NT2/D1 (cell line): ENCODE measurements at regions not wholly inside any gene's neighbourhood (a gene's known extent, or its start where the extent isn't known, plus 50 kb on each side); places are given as distances from the start of the nearest gene placed in this dataset.

Source experiments
- YY1 ChIP-seq: IDR thresholded peaks from 2 replicates; pipeline ENCODE4 v1.6.1; 2011; ENCODE audit not compliant: insufficient read length, insufficient read depth
- ZNF274 ChIP-seq: IDR thresholded peaks from 2 replicates; pipeline ENCODE4 v1.6.1; 2011; ENCODE audit warnings: mild to moderate bottlenecking, low read depth, low read length

GRCh38 chr13:77423296-77423695, 96.4 kb upstream of the MYCBP2 start:
- TF ChIP-seq ZNF274 (no peak), YY1 (no peak)
